Adrenal gland (tissue), 5 donors: ENCODE measurements at regions not wholly inside any gene's neighbourhood (a gene's known extent, or its start where the extent isn't known, plus 50 kb on each side); places are given as distances from the start of the nearest gene placed in this dataset.

ENCODE experiments used
- POLR2A ChIP-seq, 2 donors: fragments of 450-650 bp; IDR thresholded peaks; one replicate each; pipeline ENCODE4 v1.6.1; 2017; ENCODE audit warnings: antibody characterized with exemption in 2 of 2, mild to moderate bottlenecking in 2 of 2, moderate library complexity in 1 of 2
- TF ChIP-seq, protein P1 (sequence below), 6 experiments: fragments of 450-650 bp in 4 of 6; fragments of 200-600 bp in 2 of 6; sonication (generic) in 1 of 6; IDR thresholded peaks; 1 replicate in 5 of 6; 2 replicates in 1 of 6; pipeline versions ENCODE4 v1.5.1 to v1.8.0; 2016 to 2021; ENCODE audit warnings: antibody characterized with exemption in 6 of 6, mild to moderate bottlenecking in 2 of 6, moderate library complexity in 1 of 6
- donor health status: DM: no; HTN: no; CAD: no.

DNA sequence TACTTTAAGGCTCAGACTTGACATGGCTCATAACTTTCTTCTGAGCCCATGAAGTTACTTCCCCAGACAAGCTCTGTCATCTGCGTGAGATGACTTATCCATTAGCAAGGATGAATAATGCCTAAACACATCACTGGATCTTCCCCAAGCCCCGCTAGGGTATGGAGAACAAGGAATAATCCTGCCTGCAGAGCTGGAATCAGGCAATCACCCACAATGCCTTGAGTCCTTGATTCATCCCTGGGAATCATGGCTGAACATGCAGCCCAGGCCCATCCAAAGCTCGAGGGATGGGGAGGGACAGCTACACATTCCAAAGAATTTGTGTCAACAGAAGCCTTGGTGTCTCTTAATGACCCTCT, 131.7 kb downstream of the PSMG1 start:
- TF ChIP-seq, protein P1, sequence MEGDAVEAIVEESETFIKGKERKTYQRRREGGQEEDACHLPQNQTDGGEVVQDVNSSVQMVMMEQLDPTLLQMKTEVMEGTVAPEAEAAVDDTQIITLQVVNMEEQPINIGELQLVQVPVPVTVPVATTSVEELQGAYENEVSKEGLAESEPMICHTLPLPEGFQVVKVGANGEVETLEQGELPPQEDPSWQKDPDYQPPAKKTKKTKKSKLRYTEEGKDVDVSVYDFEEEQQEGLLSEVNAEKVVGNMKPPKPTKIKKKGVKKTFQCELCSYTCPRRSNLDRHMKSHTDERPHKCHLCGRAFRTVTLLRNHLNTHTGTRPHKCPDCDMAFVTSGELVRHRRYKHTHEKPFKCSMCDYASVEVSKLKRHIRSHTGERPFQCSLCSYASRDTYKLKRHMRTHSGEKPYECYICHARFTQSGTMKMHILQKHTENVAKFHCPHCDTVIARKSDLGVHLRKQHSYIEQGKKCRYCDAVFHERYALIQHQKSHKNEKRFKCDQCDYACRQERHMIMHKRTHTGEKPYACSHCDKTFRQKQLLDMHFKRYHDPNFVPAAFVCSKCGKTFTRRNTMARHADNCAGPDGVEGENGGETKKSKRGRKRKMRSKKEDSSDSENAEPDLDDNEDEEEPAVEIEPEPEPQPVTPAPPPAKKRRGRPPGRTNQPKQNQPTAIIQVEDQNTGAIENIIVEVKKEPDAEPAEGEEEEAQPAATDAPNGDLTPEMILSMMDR (IDR thresholded peaks at IDR 0.05): no peak
- TF ChIP-seq POLR2A (IDR thresholded peaks at IDR 0.05): no peak
